AG09319 (cell line): ENCODE measurements at regions not wholly inside any gene's neighbourhood (a gene's known extent, or its start where the extent isn't known, plus 50 kb on each side); places are given as distances from the start of the nearest gene placed in this dataset.
A peak's percentile ranks its signal among the peaks of the same experiment; 100 is the strongest.

Source experiments
- DNase-seq: peaks from one replicate; pipeline ENCODE4 v3.0.0-alpha.2; 2010; ENCODE audit warnings: low read depth; ENCODE audit errors: extremely low read depth
- TF ChIP-seq, protein P1 (sequence below): IDR thresholded peaks from 2 replicates; pipeline ENCODE4 v1.5.1; 2011; ENCODE audit warnings: low read depth, mild to moderate bottlenecking, inconsistent platforms, low read length, moderate library complexity

DNA sequence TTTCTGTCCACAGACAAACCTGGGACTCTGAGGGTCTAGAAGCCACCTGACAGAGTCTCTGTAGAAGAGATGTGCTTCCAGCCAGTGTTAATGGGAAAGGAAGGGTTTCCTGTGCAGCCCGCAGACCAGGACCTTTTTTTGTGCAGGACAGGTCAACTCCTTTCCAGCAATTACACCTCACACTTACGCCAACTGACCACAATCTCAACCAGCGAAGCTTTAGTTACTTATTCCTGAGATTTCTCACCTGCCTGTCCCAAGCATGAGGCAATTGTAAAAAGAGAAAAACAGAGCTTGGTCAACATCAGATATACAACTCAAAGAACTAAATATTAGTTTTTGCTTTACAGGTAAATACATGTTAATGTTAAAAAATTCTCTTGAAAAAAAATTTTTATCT lies 393.8 kb upstream of the ID4 start:
- TF ChIP-seq, protein P1, sequence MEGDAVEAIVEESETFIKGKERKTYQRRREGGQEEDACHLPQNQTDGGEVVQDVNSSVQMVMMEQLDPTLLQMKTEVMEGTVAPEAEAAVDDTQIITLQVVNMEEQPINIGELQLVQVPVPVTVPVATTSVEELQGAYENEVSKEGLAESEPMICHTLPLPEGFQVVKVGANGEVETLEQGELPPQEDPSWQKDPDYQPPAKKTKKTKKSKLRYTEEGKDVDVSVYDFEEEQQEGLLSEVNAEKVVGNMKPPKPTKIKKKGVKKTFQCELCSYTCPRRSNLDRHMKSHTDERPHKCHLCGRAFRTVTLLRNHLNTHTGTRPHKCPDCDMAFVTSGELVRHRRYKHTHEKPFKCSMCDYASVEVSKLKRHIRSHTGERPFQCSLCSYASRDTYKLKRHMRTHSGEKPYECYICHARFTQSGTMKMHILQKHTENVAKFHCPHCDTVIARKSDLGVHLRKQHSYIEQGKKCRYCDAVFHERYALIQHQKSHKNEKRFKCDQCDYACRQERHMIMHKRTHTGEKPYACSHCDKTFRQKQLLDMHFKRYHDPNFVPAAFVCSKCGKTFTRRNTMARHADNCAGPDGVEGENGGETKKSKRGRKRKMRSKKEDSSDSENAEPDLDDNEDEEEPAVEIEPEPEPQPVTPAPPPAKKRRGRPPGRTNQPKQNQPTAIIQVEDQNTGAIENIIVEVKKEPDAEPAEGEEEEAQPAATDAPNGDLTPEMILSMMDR = no peak
- DNase-seq = no peak

DNA sequence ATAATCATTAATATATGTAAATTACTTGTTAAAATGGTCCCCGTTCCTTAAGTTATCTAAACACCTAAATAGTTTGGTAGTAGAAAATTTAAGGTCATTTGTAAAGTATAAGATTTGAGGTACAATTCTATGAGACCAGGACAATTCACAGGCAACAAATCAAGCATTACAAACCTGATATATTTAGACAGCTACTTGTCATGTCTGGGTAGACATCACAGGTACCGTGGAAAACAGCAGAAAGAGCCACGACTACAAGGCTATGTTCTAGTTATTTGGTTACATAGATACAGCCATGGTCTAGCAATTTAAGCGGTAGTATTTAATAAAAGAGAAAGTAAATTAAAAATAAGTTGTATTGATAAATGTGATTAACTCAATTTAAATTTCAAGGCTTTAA lies 393.1 kb upstream of the ID4 start:
- TF ChIP-seq, protein P1 = no peak
- DNase-seq = no peak

DNA sequence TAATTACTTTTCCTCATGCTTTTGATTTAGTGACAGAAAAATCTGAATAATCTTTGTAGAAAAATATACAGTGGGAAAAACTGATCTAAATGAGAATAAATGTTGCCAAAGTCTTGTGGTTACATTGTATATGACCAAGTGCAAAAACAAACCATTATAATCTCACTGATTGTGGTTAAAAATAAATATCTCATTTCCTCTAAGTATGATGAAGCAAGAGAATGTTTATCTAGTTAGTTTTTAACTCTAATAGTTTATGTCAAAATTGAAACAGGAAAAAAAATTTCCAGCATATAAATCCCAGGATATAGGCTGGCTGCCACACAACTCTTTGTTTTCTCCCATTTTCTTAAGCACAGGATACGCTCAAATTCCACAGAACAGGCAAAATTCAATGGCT lies 392.7 kb upstream of the ID4 start:
- TF ChIP-seq, protein P1 = no peak
- DNase-seq = peak; percentile 5

GRCh38 chr6:19446570-19446969 lies 390.6 kb upstream of the ID4 start:
- DNase-seq = no peak
- TF ChIP-seq, protein P1 = no peak

GRCh38 chr6:19450651-19451050 lies 386.5 kb upstream of the ID4 start:
- DNase-seq = no peak
- TF ChIP-seq, protein P1 = no peak

GRCh38 chr6:19452495-19452894 lies 384.7 kb upstream of the ID4 start:
- TF ChIP-seq, protein P1 = no peak
- no peak for DNase-seq

DNA sequence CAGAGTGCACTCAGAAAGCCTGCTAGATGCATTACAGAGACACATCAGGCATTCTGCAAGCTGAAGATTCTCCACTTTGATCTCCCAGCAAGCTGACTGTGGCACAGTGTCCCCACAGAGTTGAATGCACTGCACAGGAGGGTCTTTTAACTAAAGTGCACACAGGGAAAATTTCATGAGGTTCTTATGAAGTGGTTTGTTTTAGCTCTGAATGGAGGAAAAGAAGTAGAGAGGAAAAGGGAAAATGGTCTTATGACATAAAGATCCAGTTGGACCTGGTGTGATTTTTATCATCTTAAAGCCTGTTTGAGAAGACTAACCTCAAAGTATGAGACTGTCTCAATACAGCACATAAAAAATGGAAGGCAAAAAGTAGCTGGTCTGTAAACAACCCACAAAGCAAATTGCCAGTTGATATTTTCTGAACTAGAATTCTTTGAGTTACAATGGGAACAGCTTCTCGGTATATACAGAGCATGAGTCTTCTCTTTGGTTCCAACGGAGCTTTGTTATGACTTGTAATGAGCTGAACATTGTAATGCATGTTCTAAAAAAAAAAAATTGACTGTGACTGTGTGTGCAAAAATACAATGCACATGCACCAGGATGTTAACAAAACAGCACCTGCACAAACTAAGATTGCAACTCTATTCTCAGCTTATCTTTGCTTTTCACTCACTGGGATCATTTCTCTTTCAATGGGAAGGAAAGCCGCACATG lies 383.0 kb upstream of the ID4 start:
- no peak for DNase-seq

More for the DNA sequence above, 383.0 kb upstream of the ID4 start:
- TF ChIP-seq, protein P1 = no peak
